DMS79 treated with DMSO at 0.1 percent for 48 hours (cell line): ENCODE measurements at regions not wholly inside any gene's neighbourhood (a gene's known extent, or its start where the extent isn't known, plus 50 kb on each side); places are given as distances from the start of the nearest gene placed in this dataset.
A peak's percentile ranks its signal among the peaks of the same experiment; 100 is the strongest.
"Not testable (repeated sequence)": the region's sequence is repeated elsewhere in the genome, so short reads cannot be mapped to it uniquely, and the experiment has no call there.

Source experiments
- DNase-seq: peaks from one replicate; lab custom pipeline; 2025; lab: John Stamatoyannopoulos, UW

DNA sequence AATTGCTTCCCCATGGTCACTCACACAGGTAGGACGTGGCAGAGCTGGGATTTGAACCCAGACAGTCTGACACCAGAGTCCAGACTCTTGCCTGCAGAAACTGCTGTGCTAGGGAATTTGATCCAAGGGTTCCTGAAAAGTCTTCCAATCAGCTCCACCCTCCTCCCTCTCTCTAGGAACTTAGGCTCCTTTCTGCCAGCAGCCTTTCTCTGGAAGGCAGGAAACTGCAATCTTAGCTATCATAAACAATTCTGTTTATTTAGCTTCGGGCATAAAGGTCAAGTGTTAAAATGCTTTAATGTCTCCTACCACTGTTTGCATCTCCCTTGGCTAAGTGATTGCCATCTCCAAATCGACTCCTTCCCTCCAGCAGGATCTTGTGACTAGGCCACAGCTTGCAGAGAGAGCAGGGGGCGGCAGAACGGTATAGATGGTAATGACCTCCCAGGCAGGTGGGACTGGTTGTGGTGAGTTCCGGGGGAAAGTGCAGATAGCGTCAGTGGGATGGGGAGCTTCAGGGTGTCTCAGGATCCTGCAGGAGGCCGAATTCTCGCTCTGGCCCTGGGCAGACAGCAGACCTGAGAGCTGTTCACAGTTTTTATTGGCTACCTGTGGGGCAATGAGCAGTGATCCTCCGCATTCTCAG, 882.4 kb upstream of the EEF2KMT start:
- DNase-seq = peak; percentile 42

- DNase-seq = peak; percentile 70
Measured at GRCh38 chr16:5977329-5977728, 879.7 kb upstream of the EEF2KMT start.

DNA sequence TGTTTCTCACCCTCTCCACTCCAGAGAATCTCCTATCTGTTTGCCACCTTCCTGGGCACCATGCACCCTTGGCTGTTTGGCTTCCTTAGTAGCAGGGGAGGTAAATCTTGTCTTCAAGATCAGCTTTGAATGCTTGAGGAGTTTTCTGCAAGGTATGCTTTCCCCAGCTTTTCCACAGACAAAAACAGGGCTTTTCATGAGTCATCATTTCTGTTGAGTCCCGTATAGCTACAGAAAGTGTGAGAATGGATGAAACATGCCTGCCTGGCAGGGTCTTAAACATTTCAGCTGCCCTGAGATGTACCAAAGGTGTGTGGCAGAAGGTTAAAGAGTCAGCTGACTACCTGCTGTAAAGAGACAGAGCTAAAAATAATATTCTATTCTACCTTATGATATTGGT, 875.2 kb upstream of the EEF2KMT start:
- no peak for DNase-seq

GRCh38 chr16:5971924-5972323, 874.3 kb upstream of the EEF2KMT start:
- DNase-seq = no peak

DNA sequence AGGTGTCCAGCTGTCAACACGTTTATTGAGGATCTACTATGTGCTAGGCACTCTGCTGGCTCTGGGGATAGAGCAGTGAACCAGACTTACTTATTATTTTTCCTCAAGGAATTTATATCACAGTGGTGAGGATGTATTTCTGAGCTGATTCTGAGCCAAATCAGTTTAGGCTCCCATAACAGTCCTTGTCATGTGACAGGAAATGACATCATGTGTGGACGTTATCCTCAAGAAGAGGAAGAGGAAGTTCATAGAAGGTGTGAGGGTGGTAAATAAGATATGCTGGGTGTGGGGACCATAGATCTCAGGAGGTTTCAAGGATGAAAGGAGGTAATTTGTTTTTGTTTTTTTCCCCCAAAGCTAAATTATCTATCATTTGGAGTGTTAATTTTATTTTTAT, 873.5 kb upstream of the EEF2KMT start:
- DNase-seq = no peak

- DNase-seq = no peak
Measured at GRCh38 chr16:5966004-5966403, 868.4 kb upstream of the EEF2KMT start.

DNA sequence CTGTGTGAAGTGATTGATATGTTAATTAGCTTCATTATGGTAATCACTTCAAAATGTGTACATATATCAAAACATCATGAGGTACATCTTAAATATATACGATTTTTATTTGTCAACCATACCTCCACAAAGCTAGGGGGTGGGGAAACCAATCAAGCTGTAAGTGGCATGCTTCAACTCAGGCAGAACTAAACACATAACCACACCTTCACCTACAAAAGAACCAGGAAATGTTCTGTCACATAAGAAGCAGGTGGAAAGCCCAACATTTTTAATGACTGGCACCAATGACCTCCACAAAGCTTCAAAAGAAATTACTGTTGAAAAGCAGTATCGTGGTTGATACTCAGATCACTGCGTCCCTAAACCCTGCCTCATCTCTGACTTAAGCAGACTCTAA, 867.7 kb upstream of the EEF2KMT start:
- peak; percentile 85 for DNase-seq

GRCh38 chr16:5951486-5951885, 853.9 kb upstream of the EEF2KMT start:
- DNase-seq = no peak

- DNase-seq = no peak
Measured at GRCh38 chr16:5944971-5945370, 847.4 kb upstream of the EEF2KMT start.

DNA sequence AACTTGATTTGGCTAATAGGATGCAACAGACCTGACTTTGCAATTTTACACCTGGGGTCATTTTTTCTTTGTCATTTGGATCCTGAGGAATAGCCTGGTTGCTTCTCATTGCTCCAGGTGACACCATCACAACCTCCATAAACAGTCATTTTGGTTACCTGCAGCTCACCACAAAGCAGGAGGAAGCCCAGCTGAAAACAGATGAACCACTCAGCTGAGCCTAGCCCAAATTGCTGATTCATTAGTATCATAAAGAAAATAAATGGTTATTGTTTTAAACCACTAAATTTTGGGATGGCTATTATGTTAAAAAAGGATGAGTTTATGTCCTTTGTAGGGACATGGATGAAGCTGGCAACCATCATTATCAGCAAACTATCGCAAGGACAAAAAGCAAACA, 841.0 kb upstream of the EEF2KMT start:
- no peak for DNase-seq

GRCh38 chr16:5932906-5933305, 835.3 kb upstream of the EEF2KMT start:
- DNase-seq = peak; percentile 49

DNA sequence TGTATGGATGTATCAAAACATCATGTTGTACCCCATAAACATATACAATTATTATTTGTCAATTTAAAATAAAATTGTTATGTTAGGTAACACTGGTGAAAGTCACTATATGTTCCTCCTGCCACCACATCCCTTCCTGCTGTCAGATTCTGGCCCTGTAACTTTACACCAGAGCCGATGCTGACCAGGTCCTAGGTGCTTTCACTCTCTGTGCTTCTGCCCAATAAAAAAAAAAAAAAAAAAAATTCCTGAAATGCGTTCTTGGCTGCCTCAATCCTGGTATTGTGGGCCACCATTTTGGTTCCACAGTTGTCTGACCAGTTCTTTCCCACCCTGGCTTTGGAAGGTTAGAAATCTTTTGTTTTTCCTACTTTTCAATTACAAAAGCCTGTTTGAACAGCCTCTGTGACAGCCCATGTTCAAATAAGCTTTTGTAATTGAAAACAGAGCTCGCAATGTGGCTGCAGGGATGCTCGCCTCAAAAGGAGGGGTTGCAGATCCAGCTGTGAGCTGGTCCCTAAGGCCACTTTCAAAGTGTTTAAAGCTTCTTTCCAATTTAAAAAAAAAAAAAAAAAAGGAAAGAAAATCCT, 831.0 kb upstream of the EEF2KMT start:
- DNase-seq = no peak

DNA sequence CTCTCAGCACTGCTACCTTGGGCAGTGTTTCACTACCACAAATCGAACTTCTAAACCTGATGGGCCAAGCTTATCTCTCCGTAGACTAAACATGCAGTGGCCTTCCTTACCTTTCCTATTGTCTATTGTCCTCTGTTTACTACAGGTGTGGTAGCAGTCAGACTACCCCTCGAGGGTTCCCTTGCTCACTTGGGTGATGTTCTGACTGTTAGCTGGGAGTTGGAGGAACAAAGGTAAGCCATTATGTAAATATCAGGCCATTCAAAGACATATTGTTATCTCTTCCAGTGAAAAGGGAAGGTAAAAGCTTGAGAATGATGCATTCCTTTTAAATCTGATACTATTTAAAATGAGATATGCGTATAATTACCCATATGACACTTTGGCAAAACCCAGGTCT, 828.3 kb upstream of the EEF2KMT start:
- DNase-seq = no peak

- DNase-seq = peak; percentile 31
Measured at GRCh38 chr16:5922686-5923085, 825.1 kb upstream of the EEF2KMT start.

DNA sequence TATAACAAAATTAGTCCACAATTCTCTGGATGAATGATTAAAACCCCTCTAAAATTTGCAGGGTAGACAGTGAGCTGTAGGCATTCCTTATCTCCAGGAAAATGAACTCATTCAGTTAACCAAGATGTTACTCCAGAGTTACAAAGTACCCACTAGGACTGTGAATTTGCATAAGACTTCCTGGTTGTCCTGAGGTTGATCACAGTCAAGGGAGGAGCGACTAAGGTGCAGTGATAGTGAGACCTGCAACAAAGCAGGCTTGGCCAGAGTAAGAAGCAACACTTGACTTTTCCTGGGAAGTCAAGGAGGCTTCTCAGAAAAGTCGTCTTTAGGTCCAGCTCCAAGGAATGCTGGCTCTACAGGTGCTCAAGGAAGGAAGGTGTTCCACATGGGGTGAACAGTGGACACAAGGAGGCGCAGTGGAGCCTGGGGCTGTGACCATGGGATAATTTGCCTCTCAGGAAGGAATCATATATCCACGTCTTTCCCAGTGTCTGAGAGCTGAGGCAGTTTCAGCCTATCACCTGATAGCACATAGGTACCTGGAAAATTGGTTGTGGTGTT, 821.1 kb upstream of the EEF2KMT start:
- DNase-seq = no peak

GRCh38 chr16:5917436-5918195, 820.0 kb upstream of the EEF2KMT start:
- no peak for DNase-seq

GRCh38 chr16:5916711-5917191, 819.2 kb upstream of the EEF2KMT start:
- peak; percentile 79 for DNase-seq

DNA sequence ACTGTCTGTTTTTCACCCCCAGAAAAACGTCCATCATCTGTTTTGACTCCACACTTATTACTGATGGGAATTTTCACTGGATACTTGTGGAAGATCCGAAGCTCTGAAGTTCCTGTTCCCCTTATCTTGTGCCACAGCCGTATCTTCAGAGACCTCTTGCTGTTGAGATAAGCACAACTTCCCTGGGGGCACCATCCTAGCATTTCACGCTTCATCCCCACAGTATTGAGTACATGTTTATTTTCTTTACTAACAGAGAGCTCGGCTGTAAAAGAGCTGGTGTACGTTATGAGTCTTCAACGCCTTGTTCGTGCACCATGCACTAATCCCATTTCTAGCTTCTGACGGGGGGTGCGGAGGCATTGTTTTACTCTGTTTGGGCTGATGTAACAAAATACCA, 813.6 kb upstream of the EEF2KMT start:
- no peak for DNase-seq

- not testable (repeated sequence) for DNase-seq
Measured at GRCh38 chr16:5909556-5909955, 812.0 kb upstream of the EEF2KMT start.

- DNase-seq = no peak
Measured at GRCh38 chr16:5907544-5907943, 809.9 kb upstream of the EEF2KMT start.

DNA sequence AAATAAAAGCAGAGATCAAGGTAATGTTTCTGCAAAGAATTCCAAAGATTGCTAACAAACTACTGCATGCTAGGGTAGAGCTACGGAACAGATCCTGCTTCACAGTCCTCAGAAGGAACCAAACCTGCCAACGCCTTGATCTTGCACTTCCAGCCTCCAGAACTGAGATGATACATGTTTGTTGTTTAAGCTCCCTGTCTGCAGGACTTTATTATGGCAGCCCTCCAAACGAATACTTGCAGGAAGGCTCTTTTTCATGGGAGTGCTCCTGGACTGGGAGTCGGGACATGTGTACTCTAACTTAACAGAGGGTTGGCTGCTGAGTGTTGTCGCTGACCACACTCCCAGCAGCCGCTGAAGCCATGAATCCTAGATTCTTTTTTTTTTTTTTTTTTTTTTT, 808.8 kb upstream of the EEF2KMT start:
- DNase-seq = no peak

GRCh38 chr16:5905935-5906334, 808.3 kb upstream of the EEF2KMT start:
- no peak for DNase-seq

DNA sequence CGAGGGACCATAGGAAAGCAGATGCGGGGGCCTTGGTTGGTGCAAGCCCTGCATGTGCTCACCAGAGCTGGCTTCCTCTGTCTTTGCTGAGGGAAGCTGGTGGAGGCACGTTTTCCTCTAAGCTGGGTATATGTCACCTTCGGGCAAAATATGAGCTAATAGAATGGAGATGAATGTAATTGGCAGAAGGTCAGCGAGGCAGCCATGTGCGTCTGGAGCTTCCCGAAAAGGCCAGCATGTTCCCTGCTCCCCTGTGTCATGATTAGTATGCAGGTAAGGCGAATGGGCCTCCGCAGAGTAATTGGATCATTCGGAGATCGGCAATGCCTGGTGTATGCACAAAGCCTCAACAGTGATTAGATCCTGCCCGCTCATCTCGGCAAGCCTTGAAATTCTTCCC, 806.2 kb upstream of the EEF2KMT start:
- DNase-seq = no peak
